Ishikawa (cell line): ENCODE measurements at regions not wholly inside any gene's neighbourhood (a gene's known extent, or its start where the extent isn't known, plus 50 kb on each side); places are given as distances from the start of the nearest gene placed in this dataset.
"Not testable (repeated sequence)": the region's sequence is repeated elsewhere in the genome, so short reads cannot be mapped to it uniquely, and the experiment has no call there.

Experiments used
- CREB1 ChIP-seq: IDR thresholded peaks from 2 replicates; pipeline ENCODE4 v1.6.1; 2012; ENCODE audit warnings: low read depth
- TAF1 ChIP-seq: IDR thresholded peaks from 2 replicates; pipeline ENCODE4 v1.6.1; 2012; ENCODE audit warnings: low read depth, mild to moderate bottlenecking
- TCF12 ChIP-seq: IDR thresholded peaks from 2 replicates; pipeline ENCODE4 v1.6.1; 2012; ENCODE audit warnings: low read depth
- USF1 ChIP-seq: IDR thresholded peaks from 2 replicates; pipeline ENCODE4 v1.6.1; 2012
- TF ChIP-seq, protein P1 (sequence below): IDR thresholded peaks from 2 replicates; pipeline ENCODE4 v1.6.1; 2012
- TF ChIP-seq, protein P2 (sequence below): IDR thresholded peaks from 2 replicates; pipeline ENCODE4 v1.6.1; 2012; ENCODE audit warnings: low read depth, mild to moderate bottlenecking

GRCh38 chr11:67791598-67792170, 117.3 kb upstream of the ALDH3B2 start:
- TF ChIP-seq USF1, TAF1, TCF12, CREB1: not testable (repeated sequence)
- TF ChIP-seq, protein P1, sequence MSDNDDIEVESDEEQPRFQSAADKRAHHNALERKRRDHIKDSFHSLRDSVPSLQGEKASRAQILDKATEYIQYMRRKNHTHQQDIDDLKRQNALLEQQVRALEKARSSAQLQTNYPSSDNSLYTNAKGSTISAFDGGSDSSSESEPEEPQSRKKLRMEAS, result not testable (repeated sequence)
- TF ChIP-seq, protein P2, sequence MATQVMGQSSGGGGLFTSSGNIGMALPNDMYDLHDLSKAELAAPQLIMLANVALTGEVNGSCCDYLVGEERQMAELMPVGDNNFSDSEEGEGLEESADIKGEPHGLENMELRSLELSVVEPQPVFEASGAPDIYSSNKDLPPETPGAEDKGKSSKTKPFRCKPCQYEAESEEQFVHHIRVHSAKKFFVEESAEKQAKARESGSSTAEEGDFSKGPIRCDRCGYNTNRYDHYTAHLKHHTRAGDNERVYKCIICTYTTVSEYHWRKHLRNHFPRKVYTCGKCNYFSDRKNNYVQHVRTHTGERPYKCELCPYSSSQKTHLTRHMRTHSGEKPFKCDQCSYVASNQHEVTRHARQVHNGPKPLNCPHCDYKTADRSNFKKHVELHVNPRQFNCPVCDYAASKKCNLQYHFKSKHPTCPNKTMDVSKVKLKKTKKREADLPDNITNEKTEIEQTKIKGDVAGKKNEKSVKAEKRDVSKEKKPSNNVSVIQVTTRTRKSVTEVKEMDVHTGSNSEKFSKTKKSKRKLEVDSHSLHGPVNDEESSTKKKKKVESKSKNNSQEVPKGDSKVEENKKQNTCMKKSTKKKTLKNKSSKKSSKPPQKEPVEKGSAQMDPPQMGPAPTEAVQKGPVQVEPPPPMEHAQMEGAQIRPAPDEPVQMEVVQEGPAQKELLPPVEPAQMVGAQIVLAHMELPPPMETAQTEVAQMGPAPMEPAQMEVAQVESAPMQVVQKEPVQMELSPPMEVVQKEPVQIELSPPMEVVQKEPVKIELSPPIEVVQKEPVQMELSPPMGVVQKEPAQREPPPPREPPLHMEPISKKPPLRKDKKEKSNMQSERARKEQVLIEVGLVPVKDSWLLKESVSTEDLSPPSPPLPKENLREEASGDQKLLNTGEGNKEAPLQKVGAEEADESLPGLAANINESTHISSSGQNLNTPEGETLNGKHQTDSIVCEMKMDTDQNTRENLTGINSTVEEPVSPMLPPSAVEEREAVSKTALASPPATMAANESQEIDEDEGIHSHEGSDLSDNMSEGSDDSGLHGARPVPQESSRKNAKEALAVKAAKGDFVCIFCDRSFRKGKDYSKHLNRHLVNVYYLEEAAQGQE, result not testable (repeated sequence)
